IPS-15b (cell line): ENCODE measurements at regions not wholly inside any gene's neighbourhood (a gene's known extent, or its start where the extent isn't known, plus 50 kb on each side); places are given as distances from the start of the nearest gene placed in this dataset.

Experiments
- H3K27me3 ChIP-seq: one replicate; pipeline ENCODE4 v1.6.1; 2013; ENCODE audit warnings: low read length; ENCODE audit not compliant: control insufficient read depth, insufficient read depth
- H3K36me3 ChIP-seq: one replicate; pipeline ENCODE4 v1.6.1; 2013; ENCODE audit warnings: low read length; ENCODE audit not compliant: control insufficient read depth, insufficient read depth
- H3K4me1 ChIP-seq: one replicate; pipeline ENCODE4 v1.6.1; 2013; ENCODE audit warnings: mild to moderate bottlenecking, low read length; ENCODE audit not compliant: control insufficient read depth, insufficient read depth
- H3K4me3 ChIP-seq: one replicate; pipeline ENCODE4 v1.5.1; 2013; ENCODE audit warnings: low read depth, low read length
- H3K9ac ChIP-seq: one replicate; pipeline ENCODE4 v1.6.1; 2013; ENCODE audit warnings: low read depth, mild to moderate bottlenecking, low read length
- H3K9me3 ChIP-seq: one replicate; pipeline ENCODE4 v1.6.1; 2013; ENCODE audit warnings: mild to moderate bottlenecking, low read length; ENCODE audit not compliant: control insufficient read depth, insufficient read depth

DNA sequence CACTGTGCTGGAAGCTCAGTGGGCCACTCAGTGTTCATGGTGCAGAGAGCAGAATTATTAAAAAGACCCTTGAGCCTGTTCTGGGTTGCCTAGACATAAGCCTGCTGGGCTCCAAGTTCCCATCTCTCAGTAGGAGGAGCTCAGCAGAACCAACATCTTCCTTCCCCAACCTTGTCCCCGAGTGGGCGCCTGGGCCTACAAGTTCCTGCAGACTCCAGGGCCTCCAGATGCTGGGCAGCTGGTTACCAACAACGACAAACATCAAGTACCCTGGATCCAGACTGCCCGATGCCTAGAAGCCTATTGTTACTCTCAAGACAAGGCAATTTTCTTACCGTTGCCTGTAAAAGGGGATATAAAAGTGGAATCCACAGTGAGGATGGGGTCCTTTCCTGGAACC lies 214.2 kb downstream of the HAUS1 start:
- H3K9me3 ChIP-seq: no peaks in the 10 kb centered on the region
- no peak overlapping the region for H3K9ac ChIP-seq
- peaks cover 13% of the 10 kb centered on the region for H3K4me1 ChIP-seq
- H3K27me3 ChIP-seq: no peaks in the 10 kb centered on the region
- H3K36me3 ChIP-seq: no peaks in the 10 kb centered on the region
- no peak overlapping the region for H3K4me3 ChIP-seq

DNA sequence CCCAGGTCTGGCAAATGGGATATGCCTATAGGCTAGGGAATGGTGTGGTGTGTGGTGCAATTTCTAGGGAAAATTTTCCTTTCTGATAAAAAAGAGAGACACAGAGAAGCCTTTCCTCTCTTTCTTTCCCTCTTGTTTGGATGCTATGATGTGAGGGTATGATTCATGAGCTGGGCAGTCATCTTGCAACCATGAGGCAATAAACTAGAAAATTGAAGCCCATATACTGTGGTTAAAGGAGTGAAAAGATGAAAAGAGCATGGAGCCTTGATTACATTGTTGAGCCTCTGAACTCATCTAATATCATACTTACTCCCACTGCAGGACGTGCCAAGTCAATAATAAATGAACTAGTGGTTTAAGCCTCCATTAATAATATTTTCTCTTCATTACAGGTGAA lies 215.6 kb downstream of the HAUS1 start:
- Histone ChIP-seq H3K27me3 (no peaks in the 10 kb centered on the region), H3K4me1 (peaks cover 17% of the 10 kb centered on the region), H3K9me3 (no peaks in the 10 kb centered on the region), H3K4me3 (no peak overlapping the region), H3K9ac (no peak overlapping the region), H3K36me3 (no peaks in the 10 kb centered on the region)

DNA sequence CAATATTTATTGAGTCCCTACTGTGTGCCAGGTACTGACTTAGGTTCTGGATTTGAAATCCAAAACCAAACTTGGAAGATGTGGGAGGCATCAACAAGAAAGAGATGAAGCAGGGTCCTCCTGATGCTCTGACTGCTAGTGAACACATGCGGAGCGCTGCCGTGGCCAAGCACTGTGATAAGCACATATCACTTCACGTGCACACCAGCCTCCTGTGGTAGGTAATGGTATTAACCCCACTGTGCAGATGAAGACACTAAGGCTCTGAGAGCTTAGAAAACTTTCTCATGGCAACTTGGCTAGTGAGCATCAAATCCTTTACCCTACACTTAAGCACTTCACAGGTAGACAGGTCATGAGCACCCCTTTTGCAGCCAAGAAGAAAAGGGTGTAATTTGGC lies 216.1 kb downstream of the HAUS1 start:
- H3K27me3 ChIP-seq: no peaks in the 10 kb centered on the region
- peaks cover 17% of the 10 kb centered on the region for H3K4me1 ChIP-seq
- no peaks in the 10 kb centered on the region for H3K36me3 ChIP-seq
- H3K4me3 ChIP-seq: no peak overlapping the region
- no peak overlapping the region for H3K9ac ChIP-seq
- H3K9me3 ChIP-seq: no peaks in the 10 kb centered on the region

DNA sequence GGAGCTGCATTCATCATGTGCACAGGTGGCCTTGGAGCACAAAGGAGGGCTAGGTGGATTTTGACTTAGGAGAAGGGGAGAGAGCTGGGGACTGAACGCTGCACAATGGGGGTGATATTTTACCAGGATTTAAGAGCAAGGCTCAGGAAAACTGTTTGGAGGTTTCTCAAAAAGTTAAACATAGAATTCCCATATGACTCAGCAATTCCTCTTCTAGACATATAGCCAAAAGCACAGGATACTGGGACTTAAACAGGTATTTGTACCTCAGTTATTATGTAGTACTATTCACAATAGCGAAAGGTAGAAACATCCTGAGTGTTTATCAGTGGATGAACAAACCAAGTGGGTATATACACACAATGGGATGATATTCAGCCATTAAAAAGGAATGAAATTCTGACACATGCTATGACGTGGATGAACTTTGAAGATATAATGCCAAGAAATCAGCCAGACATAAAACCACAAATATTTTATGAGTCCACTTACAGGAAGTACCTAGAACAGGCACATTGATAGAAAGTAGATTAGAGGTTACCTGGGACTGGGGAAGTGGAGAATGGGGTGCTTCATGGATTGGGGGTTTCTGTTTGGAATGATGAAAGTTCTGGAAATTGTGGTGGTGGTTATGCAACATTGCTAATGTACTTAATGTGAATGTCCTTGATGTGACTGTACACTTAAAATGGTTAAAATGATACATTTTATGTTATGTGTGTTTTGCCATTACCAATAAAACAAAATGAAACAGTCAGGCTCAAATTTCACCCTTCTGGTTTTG lies 216.9 kb downstream of the HAUS1 start:
- no peaks in the 10 kb centered on the region for H3K9me3 ChIP-seq
- no peaks in the 10 kb centered on the region for H3K36me3 ChIP-seq
- H3K4me3 ChIP-seq: no peak overlapping the region
- no peak overlapping the region for H3K9ac ChIP-seq
- H3K27me3 ChIP-seq: no peaks in the 10 kb centered on the region
- H3K4me1 ChIP-seq: peaks cover 17% of the 10 kb centered on the region

DNA sequence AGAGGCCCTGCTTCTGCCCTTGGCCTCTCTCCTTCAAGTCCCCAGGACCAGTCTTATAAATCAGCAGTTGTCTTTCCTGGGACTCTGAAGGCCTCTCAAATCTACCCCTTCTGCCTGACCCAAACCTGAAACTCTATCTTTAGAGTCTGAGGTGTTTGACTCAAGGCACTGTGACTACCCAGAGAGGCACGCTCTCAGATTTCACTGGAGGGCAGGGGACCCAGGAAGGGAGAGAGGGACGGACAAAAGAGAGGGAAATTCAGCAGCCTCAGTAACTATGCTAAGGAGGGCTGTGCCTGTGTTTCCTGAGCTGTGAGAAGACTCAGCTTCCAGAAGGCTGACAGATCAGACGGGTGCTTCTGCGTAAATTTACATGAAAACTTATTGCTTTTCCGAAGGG lies 217.8 kb downstream of the HAUS1 start:
- H3K4me1 ChIP-seq: peaks cover 17% of the 10 kb centered on the region
- H3K27me3 ChIP-seq: no peaks in the 10 kb centered on the region
- H3K9me3 ChIP-seq: no peaks in the 10 kb centered on the region
- H3K4me3 ChIP-seq: no peak overlapping the region
- peak overlapping the region; percentile 5 for H3K9ac ChIP-seq
- no peaks in the 10 kb centered on the region for H3K36me3 ChIP-seq

DNA sequence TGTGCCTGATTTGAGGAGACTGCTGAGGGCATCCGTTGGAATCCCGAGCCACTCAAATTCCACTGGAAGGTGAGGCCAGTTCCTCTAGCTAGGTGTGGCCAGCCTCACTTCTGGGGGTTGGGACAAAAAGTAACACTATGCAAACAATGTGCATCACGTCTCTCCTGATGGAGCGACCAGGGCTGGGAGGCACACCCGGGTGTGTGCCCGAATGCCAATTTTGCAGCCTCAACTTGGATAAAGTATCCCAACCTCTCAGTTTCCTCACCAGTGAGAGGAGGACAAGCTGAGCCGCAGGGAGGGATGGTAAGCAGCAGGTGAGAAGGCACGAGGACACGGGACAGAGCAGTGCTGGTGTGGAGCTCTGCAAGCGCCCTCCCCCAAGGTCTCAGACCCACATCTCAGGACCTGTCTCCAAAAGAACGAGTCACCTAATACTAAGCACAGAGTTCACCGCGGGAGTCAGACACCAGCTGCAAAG lies 218.3 kb downstream of the HAUS1 start:
- Histone ChIP-seq H3K4me3 (no peak overlapping the region), H3K9ac (peak overlapping the region; percentile 5), H3K9me3 (no peaks in the 10 kb centered on the region), H3K27me3 (no peaks in the 10 kb centered on the region), H3K36me3 (no peaks in the 10 kb centered on the region), H3K4me1 (peaks cover 17% of the 10 kb centered on the region)

DNA sequence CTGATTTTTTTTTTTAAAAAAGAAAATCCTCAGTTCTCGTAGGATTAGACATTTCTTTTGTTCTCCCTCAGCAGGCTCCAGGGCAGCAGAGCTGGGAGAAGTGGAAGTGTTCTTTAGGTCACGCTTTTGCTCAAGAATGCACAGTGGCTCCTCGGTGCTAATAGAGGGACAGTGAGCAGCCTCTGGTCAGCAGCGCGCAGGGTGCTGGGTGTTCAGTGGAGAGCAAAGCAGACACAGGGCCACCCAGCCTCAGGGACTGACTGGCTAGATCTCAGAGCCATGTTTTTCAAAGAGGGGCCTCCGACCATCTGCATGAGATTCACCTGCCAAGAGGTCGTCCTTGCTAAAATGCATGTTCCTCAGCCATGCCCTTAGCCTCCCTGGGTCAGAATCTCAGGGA lies 218.8 kb downstream of the HAUS1 start:
- no peaks in the 10 kb centered on the region for H3K9me3 ChIP-seq
- H3K36me3 ChIP-seq: no peaks in the 10 kb centered on the region
- H3K4me1 ChIP-seq: peaks cover 17% of the 10 kb centered on the region
- H3K27me3 ChIP-seq: no peaks in the 10 kb centered on the region
- H3K9ac ChIP-seq: no peak overlapping the region
- H3K4me3 ChIP-seq: no peak overlapping the region

DNA sequence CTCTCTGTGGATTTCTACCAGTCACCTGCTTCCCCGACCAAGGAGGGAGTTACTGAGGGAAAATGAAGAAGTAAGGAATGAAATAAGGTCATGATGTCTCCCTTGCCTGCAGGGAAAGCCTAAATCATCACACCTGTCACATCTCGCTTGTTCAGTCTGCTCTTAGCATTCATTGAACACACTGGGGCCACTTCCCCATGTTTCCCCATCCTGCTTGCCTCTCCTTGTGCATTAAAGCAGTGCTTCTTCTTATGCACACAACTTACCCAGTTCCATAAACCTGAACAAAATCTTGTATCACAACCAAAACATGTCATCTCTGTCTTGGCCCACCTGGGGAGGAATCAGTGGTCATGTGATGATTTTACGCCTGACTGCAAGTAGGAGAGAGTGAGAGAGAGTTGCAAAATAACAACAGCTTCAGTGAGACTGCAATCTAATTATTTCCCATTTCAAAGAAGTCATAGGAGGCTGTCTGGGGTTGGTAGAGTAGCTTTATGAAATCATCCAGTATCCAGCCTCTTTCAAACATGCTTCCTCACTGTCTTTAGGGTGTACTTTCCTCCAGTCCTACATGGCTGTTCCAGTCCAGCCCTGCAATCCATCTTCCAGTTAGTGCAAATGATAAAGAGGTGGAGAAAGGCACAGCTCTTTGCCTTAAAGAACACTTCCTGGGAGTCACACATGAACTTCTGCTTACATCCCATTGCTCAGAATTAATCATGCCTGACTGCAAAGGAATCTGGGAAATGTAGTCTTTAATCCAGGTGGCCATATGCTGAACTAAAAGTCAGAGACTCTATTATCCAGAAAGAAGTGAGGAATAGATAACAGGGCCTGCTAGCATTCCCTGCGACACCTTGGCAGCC lies 220.1 kb downstream of the HAUS1 start:
- no peaks in the 10 kb centered on the region for H3K27me3 ChIP-seq
- H3K9me3 ChIP-seq: no peaks in the 10 kb centered on the region
- H3K36me3 ChIP-seq: no peaks in the 10 kb centered on the region
- H3K9ac ChIP-seq: no peak overlapping the region
- peaks cover 17% of the 10 kb centered on the region for H3K4me1 ChIP-seq
- H3K4me3 ChIP-seq: no peak overlapping the region

DNA sequence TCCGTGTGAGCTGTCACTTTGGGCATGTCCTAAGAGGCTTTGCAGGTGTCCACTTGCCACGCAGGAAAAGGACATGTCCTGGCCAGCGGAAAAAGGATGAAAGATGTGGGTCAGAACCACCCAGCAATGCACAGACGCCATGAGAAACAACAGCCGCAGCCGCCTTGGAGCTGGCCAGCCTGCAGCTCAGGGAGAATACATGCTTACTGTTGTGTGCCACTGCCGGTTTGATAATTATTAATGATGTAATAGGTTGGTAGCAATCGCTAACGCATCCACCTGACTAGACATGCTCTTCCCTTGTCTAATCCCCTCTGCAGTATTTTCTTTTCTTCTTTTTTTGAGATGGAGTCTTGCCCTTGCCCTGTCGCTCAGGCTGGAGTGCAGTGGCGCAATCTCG lies 221.7 kb downstream of the HAUS1 start:
- no peaks in the 10 kb centered on the region for H3K27me3 ChIP-seq
- H3K36me3 ChIP-seq: no peaks in the 10 kb centered on the region
- H3K4me1 ChIP-seq: peaks cover 17% of the 10 kb centered on the region
- H3K4me3 ChIP-seq: no peak overlapping the region
- no peaks in the 10 kb centered on the region for H3K9me3 ChIP-seq
- no peak overlapping the region for H3K9ac ChIP-seq

DNA sequence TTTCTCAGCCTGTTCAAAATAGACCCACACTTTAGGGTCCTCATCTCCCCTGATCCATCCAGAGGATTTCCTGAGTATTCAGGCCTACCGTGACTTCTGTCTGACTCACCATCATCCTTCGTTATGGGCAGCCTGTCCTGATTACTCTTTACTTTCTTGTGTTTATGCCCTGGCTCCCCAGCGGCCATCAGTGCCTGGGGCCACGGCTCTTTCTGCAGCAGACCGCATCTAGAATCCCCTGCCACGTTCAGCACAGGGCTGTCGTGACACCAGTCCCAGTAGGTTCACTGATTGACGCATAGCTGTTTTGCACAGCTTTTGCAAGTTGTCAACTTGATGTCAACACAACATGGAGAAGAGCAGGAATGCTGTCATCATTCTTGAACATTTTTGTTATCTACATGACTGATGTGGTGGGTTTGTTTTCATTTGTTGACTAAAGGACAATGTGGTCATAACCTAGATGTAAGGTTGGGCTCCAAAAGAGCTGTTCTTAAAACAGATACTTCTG lies 225.6 kb downstream of the HAUS1 start:
- peaks cover 24% of the 10 kb centered on the region for H3K27me3 ChIP-seq
- no peaks in the 10 kb centered on the region for H3K9me3 ChIP-seq
- H3K9ac ChIP-seq: no peak overlapping the region
- peaks cover 4% of the 10 kb centered on the region for H3K4me1 ChIP-seq
- H3K4me3 ChIP-seq: no peak overlapping the region
- H3K36me3 ChIP-seq: no peaks in the 10 kb centered on the region

DNA sequence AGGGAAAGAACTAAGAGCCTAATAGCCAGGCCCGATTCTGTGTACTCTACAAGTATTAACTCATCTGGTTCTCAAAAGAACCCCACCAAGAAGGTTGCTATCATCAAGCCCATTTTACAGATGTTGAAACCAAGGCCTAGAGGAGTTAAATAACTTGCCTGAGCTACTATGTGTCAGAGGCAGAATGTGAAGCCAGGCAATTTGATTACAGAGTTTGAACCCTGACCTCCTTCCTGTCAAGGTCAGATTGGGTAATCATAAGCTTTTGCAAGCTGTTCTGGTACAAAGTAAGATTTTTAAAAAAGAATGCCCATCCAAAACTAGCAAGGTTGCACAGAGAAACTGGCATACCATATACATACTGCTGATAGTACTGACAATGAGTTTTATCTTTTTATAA lies 227.1 kb downstream of the HAUS1 start:
- Histone ChIP-seq H3K9ac (no peak overlapping the region), H3K9me3 (no peaks in the 10 kb centered on the region), H3K36me3 (no peaks in the 10 kb centered on the region), H3K4me1 (peaks cover 8% of the 10 kb centered on the region), H3K4me3 (no peak overlapping the region), H3K27me3 (peaks cover 24% of the 10 kb centered on the region)
